ENCODE measurements at regions not wholly inside any gene's neighbourhood (a gene's known extent, or its start where the extent isn't known, plus 50 kb on each side); places are given as distances from the start of the nearest gene placed in this dataset.

DNA sequence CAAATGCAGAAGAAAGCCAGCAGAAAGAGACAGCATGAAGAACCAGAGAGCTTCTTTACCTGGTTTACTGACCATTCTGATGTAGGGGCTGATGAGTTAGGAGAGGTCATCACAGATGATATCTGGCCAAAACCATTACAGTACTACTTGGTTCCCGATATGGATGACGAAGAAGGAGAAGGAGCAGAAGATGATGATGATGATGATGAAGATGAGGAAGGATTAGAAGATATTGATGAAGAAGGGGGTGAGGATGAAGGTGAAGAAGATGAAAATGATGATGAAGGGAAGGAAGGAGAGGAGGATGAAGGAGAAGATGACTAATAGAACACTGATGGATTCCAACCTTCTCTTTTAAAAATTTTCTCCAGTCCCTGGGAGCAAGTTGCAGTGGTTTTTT, 178.2 kb upstream of the CRY1 start:
- no peak for DNase-seq (ENCODE audit: low read depth in 4 of 4, low spot score in 3 of 4)

DNA sequence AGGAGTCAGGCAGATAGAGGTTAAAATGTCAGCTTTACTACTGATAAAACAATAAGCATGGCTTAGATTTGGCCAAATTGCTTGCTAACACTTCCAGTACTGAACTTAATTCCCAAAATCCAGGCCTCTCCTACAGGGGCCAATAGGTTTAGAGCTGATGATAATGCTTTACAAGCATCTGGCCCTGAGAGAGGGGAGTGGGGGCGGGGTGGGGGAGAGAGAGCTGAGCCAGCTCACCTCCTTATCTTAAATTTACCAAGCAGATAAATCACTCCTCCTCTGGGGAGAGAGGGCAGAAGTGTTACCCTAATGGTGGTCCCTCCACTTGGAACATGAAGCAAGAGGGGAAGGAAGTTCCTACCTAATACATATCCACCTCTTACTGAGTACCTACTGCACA, 182.2 kb upstream of the CRY1 start:
- no peak for DNase-seq (ENCODE audit: low read depth in 4 of 4, low spot score in 3 of 4)

DNA sequence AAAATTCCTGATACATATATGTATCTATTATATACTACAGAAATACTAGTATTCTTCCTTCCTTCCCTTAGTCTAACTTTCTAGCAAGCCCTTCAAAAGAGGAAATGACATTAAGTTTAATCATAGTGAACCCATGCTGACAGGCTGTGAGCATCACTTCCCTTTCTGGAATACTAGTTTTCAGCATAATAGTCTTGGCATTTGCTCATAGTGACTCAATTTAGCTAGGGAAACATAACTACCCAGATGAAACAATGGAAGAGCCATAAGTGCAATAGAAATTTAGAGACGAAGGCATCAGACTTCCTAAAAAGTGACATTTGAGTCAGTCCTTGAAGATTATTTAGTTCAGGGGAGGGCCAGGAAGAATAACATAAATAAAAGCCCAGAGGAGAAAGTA, 184.5 kb upstream of the CRY1 start:
- no peak for DNase-seq (ENCODE audit: low read depth in 4 of 4, low spot score in 3 of 4)

DNA sequence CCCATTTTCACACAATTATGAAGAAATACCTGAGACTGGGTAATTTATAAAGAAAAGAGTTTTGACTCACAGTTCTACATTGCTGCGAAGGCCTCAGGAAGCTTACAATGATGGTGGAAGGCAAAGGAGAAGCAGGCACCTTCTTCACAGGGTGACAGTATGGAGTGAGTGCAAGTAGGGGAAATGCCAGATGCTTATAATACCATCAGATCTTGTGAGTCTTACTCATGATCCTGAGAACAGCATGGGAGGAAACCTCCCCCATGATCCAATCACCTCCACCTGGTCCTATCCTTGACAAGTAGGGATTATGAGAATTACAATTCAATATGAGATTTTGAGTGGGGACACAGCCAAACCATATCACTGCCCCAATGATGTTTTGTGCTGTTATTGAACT, 189.3 kb upstream of the CRY1 start:
- DNase-seq (ENCODE audit: low read depth in 4 of 4, low spot score in 3 of 4) = no peak

DNA sequence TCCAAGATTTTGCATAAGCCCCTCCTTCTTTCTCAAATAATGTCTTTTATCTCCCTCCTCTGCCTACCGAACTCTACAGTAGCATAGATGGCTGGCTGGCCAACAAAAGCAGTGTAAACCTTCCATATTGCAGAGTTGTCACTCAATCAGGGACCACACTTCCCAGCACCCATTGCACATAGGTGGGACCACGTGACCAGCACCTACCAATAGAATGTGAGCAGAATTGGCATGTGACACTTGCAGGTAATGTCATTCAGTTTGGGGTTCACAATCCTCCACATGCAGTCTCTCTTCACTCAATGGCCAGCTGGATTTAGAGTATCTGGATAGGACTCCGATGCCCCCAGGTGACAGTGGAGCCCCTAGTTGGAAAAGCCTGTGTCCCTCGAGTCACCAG, 190.3 kb upstream of the CRY1 start:
- no peak for DNase-seq (ENCODE audit: low read depth in 4 of 4, low spot score in 3 of 4)

DNA sequence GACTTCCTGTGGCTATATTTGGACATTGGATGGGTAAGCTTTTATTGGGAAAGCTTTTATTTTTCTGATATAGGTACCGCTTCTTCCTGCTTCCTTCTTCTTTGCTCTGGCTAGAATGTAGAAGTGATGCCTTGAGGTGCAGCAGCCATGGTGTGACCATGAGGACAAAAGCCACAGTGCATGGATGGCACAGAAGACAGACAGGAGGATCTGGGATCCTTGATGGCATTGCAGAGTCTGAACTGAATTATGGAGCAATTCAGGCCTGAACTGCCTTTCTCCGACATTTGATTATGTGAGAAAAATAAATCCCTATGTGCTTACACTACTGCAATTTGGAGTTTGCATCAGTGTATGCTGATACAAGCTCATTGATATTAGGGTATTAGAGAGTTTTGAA, 191.3 kb upstream of the CRY1 start:
- DNase-seq (ENCODE audit: low read depth in 4 of 4, low spot score in 3 of 4) = no peak

DNA sequence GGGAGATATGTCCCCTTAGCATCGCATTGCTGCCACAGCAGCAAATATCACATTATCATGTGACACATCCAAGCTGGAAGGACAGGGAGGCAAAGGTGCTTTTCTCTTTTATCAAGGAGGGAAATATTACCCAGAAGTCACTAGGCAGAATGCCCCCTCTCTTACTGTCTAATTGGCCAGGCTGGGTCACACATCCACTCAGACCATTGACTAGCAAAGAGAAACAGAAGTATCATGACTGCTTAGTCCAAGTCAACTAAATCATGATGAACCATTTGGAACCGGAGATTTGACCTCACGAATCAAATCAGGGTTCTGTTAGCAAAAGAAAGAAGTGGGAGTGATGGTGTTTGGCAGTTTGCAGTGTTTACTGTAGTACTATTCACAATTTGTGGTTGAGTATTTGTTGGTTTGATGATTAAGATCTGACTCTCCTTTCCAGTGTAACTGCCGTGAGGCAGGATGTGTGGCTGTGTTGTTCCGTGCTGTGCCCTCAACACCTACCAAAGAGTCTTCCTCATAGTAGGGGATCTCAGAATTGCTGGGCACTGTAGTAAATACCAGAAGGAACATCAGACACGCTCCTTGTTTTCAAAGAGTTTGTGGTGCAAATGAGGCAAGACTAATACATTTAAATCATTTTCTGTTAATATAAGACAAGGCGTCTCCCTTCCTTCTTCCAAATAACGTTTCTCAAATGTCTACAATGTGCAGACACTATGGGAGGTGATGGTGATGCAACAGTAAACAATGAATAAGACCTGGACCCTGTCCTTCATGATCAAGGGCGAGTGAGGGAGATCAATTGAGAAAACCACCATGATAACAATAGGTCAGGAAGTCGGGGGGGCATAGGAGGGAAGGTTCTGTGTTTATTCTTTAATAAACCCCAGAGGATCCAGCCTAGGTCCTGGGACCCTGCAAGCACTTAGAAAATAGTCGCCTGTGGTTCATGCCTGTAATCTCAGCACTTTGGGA, 194.4 kb upstream of the CRY1 start:
- DNase-seq (ENCODE audit: low read depth in 4 of 4, low spot score in 3 of 4) = no peak

DNA sequence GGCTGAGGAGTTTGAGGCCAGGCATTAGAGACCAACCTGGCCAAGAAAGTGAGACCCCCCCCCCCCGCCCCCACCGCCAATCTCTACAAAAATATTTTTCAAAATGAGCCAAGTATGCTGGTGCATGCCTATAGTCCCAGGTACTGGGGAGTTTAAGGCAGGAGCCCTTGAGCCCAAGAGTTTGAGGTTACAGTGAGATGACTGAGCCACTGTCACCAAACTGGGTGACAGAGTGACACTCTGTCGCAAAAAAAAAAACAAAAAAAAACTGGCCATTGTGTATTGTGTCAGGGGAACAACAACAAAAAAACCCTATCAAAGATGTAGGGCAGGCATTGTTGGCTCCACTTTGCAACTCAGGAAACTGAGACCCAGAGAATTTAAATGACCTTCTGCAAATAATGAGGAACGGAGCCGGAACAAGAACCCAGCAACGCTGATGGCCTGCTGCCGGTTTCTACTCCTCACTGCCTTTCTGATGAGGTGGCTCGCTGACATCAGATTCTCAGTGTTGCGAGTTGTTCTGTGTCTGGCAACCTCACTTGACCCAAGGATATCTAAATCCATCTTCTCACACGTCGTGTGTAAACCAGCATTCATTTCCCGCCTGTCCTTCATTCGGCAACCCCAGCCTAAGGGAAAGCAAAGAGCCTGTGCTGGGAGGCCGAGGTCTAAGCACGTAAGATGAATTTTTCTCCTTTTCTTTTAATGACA, 195.2 kb upstream of the CRY1 start:
- no peak for DNase-seq (ENCODE audit: low read depth in 4 of 4, low spot score in 3 of 4)

DNA sequence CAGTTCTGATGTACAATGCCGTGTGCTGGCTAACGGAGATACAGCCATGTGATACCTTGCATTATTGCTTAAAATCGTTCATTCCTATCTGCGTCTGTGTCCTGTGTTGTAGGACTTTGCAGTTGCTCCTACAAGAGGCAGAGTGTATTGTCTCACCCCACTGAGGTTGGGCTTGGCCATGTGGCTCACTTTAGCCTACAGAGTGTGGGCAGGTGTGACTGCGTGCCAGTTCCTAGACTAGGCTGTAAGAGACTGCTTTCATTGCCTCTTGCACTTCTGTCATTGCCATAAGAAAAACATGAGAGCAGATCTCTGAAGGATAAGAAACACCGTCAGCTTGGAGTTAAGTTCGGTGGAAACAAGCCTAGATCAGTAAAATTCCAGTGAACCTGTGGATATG, 197.7 kb upstream of the CRY1 start:
- no peak for DNase-seq (ENCODE audit: low read depth in 4 of 4, low spot score in 3 of 4)

DNA sequence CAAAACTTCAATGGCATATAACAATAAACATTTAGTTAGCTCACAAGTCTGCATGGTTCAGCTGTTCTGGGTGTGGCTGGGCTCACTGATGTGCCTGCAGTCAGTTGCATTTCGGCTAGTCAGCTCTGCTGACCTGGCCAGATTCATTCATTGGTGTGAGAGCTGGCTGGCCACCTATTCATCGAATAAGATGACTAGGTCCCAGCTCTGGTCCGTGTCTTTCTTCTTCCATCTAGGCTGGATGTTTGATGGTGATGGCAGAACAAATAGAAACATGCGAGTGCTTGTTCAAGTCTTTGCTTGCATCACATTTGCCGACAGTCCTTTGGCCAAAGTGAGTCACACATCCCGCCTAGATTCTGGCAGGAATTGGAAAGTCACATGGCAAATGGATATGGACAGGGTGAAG, 203.3 kb upstream of the CRY1 start:
- DNase-seq (ENCODE audit: low read depth in 4 of 4, low spot score in 3 of 4) = no peak

DNA sequence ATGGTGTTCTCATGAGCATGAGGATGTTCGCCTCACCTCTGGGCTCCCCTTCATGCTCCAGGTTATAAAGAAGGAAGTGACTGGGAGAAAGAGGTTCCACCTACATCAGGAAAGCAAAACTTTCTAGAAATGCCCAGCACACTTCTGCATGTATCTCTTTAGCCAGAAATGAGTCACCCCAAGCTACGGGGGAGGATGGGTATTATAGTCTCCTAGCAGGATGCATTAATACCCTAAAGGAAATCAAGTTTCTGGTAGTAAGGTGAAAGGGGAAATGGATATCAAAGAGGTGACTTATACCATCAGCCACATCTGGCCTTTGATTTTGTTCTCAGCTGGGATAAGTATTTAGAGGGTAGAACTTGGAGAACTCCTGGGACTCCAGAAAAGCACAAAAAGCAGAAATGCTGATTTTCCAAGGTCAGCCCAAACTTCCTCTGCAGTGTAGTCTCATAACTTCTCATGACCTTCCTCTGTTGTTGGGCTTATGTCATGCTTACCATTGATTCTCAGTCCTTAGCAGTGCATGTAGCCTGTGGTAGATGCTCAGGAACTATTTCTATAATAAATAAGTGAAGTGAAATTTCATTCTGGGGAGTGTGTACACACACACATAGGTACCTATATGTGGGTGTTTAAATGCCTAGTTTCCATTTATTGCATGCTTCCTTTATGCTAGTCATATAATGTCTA, 209.4 kb upstream of the CRY1 start:
- DNase-seq (ENCODE audit: low read depth in 4 of 4, low spot score in 3 of 4) = no peak

DNA sequence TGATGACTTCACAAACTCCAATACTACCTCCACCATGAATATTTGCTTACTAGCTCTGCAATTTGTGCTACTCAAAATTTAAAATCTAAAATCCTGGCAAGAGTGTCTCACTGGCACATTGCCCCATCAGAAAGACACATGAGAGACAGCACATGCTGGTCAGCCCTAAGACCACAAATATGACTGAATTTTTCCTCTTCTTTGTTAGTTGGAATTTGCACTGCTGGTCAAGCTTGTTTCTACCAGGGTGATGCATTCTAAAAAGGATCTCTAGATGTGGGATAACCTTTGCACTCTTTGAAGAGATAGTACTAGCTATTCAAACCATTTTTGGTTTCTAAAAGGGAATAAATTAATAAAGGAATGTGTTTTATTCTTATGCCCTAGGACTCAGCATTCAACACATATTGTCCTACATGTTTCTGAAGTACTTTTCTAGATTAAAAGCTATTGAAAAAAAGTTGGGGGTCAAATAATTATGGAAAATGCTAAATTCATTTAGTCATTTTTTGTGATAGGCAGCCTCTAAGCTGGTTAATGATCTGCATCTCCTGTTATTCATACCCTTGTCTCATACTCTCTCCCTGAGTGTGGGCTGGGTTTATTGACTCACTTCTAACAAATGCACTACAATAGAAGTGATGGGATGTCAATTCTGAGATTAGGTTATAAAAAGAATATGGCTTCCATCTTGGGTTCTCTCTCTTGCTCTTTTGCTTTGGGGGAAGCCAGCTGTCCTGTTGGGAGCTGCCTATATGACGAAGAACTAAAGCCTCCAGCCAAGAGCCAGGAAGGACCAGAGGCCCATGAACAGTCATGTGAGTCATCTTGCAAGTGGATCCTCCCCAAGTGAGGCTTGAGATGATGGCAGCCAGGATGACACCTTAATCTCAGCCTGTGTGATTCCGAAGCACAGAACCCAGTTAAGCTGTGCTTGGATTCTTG, 211.5 kb upstream of the CRY1 start:
- no peak for DNase-seq (ENCODE audit: low read depth in 4 of 4, low spot score in 3 of 4)

DNA sequence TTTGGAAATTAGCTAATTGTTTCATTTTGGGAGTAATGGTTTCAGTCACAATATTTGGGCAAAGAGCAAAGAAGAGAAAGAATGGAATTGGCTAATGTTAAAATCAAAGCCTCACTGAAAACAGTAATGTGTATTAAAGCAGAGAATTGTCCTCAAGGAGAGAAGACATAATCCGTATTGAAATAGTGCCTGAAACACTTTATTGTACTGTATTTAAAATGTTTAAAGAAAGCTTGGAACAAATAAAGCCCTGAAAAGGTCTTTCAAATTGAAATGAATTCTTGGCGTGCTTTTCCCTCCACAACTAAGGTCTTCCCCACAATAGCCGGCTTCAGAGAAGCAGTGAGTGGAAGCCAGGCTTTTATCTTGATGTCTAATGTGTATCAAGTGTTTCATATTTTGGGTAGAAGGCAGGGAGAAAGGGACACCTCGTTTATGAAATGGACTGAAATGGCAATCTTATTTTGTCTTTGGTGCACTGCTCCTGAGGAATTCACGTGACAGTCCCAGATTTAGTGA, 212.9 kb upstream of the CRY1 start:
- no peak for DNase-seq (ENCODE audit: low read depth in 4 of 4, low spot score in 3 of 4)

DNA sequence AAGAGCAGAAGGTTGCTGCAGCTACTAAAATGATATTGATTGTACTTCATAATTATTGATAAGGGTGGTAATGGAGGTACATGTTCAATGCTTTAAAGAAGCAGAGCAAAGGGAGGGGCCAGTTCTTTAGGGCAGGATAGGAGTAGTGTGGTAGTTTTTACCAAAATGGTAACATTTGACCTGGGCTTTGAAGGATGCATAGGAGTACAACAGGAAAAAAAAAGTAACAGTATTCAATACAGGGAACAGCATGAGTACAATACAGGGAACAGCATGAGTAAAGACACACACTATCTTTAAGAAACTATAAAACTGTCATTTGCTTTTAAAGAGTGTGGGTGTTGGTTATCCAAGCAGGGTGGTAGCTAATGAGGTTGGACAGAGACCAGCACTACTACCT, 215.0 kb upstream of the CRY1 start:
- no peak for DNase-seq (ENCODE audit: low read depth in 4 of 4, low spot score in 3 of 4)

DNA sequence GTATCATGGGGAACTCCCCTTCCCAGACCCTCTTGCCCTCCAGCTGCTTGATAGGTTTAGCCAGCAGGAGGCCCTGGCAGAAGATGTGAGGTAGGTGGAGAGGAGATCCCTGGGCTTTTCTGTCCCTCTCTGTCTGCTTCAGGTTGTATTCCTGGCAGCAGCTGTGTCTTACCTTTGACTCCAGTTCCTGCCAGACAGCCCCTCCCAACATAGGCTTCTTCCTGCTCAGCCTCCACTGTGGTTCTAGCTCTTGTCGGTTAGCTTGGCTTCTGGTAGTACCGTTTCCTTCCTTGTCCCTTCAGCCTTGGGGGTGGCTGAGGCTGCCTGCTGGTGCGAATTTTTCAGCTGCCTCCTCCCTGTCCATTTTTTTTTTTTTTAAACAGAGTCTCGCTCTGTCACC, 215.7 kb upstream of the CRY1 start:
- DNase-seq (ENCODE audit: low read depth in 4 of 4, low spot score in 3 of 4) = no peak

DNA sequence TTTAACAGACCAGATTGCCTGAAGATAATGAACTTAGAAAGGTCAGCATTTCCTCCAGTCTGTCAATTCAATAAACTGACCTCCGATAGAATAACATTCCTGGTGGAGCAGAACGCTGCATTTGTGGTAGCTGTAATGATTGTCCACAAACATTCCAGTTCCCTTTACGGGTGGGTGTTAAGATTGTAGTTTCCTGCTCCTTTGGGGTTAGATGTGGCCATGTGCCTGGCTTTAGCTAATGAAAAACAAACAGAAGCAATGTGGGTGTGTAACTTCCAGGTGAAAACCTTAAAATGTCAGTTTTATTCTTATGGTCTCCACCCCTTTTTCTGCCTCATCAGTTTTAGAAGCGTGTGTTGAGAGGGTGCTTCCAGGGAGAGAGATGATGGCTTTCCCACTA, 217.3 kb upstream of the CRY1 start:
- DNase-seq (ENCODE audit: low read depth in 4 of 4, low spot score in 3 of 4) = no peak

DNA sequence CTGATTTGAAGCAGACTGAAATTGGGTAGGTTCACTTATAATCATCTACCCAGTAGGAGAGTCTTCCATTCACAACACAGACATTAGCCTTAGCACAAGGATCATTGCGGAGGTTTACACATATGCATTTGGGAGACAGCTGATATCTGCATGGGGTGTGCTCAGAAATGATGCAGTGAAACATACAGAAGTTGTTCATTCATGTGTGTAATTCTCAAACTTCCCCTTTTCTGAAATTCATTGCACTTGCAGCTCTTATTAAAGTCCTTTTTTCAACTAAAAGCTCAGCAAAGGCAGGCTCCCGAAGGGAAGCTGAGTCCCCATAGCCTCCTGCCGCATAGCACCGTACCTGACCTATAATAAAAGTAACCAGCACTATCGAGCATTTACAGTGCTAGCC, 218.3 kb upstream of the CRY1 start:
- no peak for DNase-seq (ENCODE audit: low read depth in 4 of 4, low spot score in 3 of 4)

DNA sequence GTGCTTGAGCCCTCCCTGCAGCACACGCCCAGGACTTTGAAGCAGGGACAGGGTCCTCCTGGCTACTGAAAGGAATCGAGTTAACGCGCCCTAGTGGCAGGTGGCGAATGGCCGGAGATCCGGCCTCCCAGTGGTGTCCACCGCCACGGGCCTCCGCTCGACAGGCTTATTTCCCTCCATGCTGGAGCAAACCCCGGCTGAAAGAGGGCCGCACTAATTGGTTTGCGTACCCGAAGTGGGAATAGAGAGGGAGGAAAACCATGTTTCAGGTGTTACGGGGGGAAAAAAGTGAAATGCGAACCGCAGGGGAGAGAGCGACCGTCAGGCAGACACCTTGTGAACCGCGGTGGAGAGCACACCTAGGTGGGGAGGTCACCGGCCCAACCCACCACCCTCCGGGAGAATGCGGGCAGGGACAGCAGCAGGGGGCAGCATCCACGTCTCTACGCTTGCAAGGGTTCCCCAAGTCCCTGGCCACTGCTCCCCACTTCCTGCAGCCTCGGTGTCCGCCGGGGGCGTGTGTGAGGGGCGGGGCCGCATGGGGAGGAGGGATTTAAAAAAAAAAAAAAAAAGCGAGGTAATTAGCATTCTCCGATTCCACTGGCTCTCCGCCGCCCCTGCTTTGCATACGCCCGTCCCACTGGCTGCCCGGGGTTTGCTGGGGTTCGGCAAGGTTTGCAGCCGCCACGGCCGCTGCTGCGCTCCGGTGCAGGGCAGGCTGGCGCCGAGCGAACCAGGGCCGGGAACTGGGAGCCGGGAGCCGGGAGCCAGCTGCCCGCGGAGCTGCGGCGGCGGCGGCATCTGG, 224.6 kb upstream of the CRY1 start:
- peak in 3 of 4 donors; percentile 58 to 76 (median 70) for DNase-seq (ENCODE audit: low read depth in 4 of 4, low spot score in 3 of 4)

DNA sequence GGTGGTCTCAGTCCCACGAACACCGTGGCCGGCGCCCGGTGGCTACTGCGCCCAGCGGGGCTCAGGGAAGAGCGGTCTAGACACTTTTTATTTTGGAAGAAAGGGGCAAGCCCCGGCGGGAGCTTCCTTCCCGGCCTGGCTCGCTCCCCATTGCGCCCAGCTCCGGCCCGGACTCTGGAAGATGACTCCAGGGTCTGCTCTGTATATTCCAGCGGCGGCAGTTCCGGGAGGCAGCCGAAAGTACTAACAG, 225.1 kb upstream of the CRY1 start:
- peak in 1 of 4 donors; percentile 10 for DNase-seq (ENCODE audit: low read depth in 4 of 4, low spot score in 3 of 4)

Data from right renal pelvis (tissue), 4 donors.